ENCODE measurements at regions not wholly inside any gene's neighbourhood (a gene's known extent, or its start where the extent isn't known, plus 50 kb on each side); places are given as distances from the start of the nearest gene placed in this dataset.

GRCh38 chr7:130995252-130996081 lies 261.5 kb upstream of the KLF14 start:
- Histone ChIP-seq H3K27me3 (no peaks in the 10 kb centered on the region), H3K9me3 (no peaks in the 10 kb centered on the region), H3K4me1 (peaks cover 89% of the 10 kb centered on the region in 2 donors), H3K36me3 (no peaks in the 10 kb centered on the region), H3K4me3 (replicated peaks in 1 of 3) (no peak overlapping the region), H3K27ac (peak overlapping the region; percentile 77 to 84 (median 79))
- TF ChIP-seq CTCF (IDR thresholded peaks at IDR 0.05) (no peak), POLR2A (IDR thresholded peaks at IDR 0.05) (no peak)
- DNase-seq: no peak
- 52 to 72% methylated on average over 10 of the region's 10 CpGs for WGBS, 2 donors
- intact Hi-C loops (cut with DNase I): loop anchor here (10.0 kb wide), 1 partner anchor 91 kb away; no protein-coding TSS in a partner anchor

- Histone ChIP-seq H3K4me1 (peaks cover 87 to 88% of the 10 kb centered on the region in 2 donors), H3K36me3 (peaks cover 0 to 3% of the 10 kb centered on the region in 2 donors), H3K27ac (peak overlapping the region; percentile 45 to 84 (median 77)), H3K4me3 (replicated peaks in 1 of 3) (no peak overlapping the region), H3K9me3 (no peaks in the 10 kb centered on the region), H3K27me3 (no peaks in the 10 kb centered on the region)
- intact Hi-C loops (cut with DNase I): loop anchor here (10.0 kb wide), 1 partner anchor 92 kb away; no protein-coding TSS in a partner anchor
- TF ChIP-seq POLR2A (IDR thresholded peaks at IDR 0.05) (no peak), CTCF (IDR thresholded peaks at IDR 0.05) (no peak)
- WGBS, 2 donors: 30 to 36% methylated on average over 5 of the region's 5 CpGs
- no peak for DNase-seq
Measured at GRCh38 chr7:130996205-130996832, 262.3 kb upstream of the KLF14 start.

- Histone ChIP-seq H3K36me3 (peaks cover 0 to 4% of the 10 kb centered on the region in 2 donors), H3K9me3 (no peaks in the 10 kb centered on the region), H3K4me1 (peaks cover 81 to 83% of the 10 kb centered on the region in 2 donors), H3K4me3 (replicated peaks in 1 of 3) (no peak overlapping the region), H3K27ac (peak overlapping the region; percentile 45 to 84 (median 77)), H3K27me3 (no peaks in the 10 kb centered on the region)
- peak; percentile 92 to 93 for DNase-seq
- WGBS, 2 donors: 12 to 21% methylated on average over 6 of the region's 6 CpGs
- TF ChIP-seq CTCF (IDR thresholded peaks at IDR 0.05): no peak
- peak in 1 of 2 donors; percentile 67 for TF ChIP-seq POLR2A (IDR thresholded peaks at IDR 0.05)
- intact Hi-C loops (cut with DNase I): loop anchor here (10.0 kb wide), 1 partner anchor 92 kb away; no protein-coding TSS in a partner anchor
Measured at GRCh38 chr7:130996833-130997231, 262.8 kb upstream of the KLF14 start.

GRCh38 chr7:130998993-130999602 lies 265.1 kb upstream of the KLF14 start:
- Histone ChIP-seq H3K4me1 (peaks cover 71% of the 10 kb centered on the region in 2 donors), H3K4me3 (replicated peaks in 1 of 3) (no peak overlapping the region), H3K9me3 (no peaks in the 10 kb centered on the region), H3K36me3 (peaks cover 0 to 7% of the 10 kb centered on the region in 2 donors), H3K27ac (peak overlapping the region; percentile 40 to 84 (median 61)), H3K27me3 (no peaks in the 10 kb centered on the region)
- intact Hi-C loops (cut with DNase I): loop anchor here (10.0 kb wide), 1 partner anchor 94 kb away; no protein-coding TSS in a partner anchor
- DNase-seq: no peak
- TF ChIP-seq CTCF (IDR thresholded peaks at IDR 0.05) (no peak), POLR2A (IDR thresholded peaks at IDR 0.05) (no peak)
- 78 to 92% methylated on average over 3 of the region's 3 CpGs for WGBS, 2 donors
